ENCODE measurements at regions not wholly inside any gene's neighbourhood (a gene's known extent, or its start where the extent isn't known, plus 50 kb on each side); places are given as distances from the start of the nearest gene placed in this dataset.
A peak's percentile ranks its signal among the peaks of the same experiment; 100 is the strongest.
"Not testable (repeated sequence)": the region's sequence is repeated elsewhere in the genome, so short reads cannot be mapped to it uniquely, and the experiment has no call there.

- peak; percentile 76 for DNase-seq (ENCODE audit: low read depth, low spot score)
Observed at GRCh38 chr4:74505355-74505978, 60.5 kb downstream of the AREG start.

GRCh38 chr4:74509363-74509762, 64.4 kb downstream of the AREG start:
- DNase-seq (ENCODE audit: low read depth, low spot score), result not testable (repeated sequence)

GRCh38 chr4:74516303-74516702, 71.4 kb downstream of the AREG start:
- no peak for DNase-seq (ENCODE audit: low read depth, low spot score)

GRCh38 chr4:74517996-74518395, 73.1 kb downstream of the AREG start:
- no peak for DNase-seq (ENCODE audit: low read depth, low spot score)

GRCh38 chr4:74522251-74522991, 77.5 kb downstream of the AREG start:
- DNase-seq (ENCODE audit: low read depth, low spot score), result no peak

GRCh38 chr4:74523096-74523495, 78.2 kb downstream of the AREG start:
- no peak for DNase-seq (ENCODE audit: low read depth, low spot score)

- DNase-seq (ENCODE audit: low read depth, low spot score), result no peak
Observed at GRCh38 chr4:74524985-74525384, 80.0 kb downstream of the AREG start.

GRCh38 chr4:74527049-74527448, 82.1 kb downstream of the AREG start:
- no peak for DNase-seq (ENCODE audit: low read depth, low spot score)

- no peak for DNase-seq (ENCODE audit: low read depth, low spot score)
Observed at GRCh38 chr4:74528178-74528577, 83.2 kb downstream of the AREG start.

GRCh38 chr4:74529284-74530041, 84.5 kb downstream of the AREG start:
- no peak for DNase-seq (ENCODE audit: low read depth, low spot score)

GRCh38 chr4:74531963-74532794, 87.2 kb downstream of the AREG start:
- DNase-seq (ENCODE audit: low read depth, low spot score), result peak; percentile 64

GRCh38 chr4:74534121-74534520, 89.2 kb downstream of the AREG start:
- DNase-seq (ENCODE audit: low read depth, low spot score), result no peak

- no peak for DNase-seq (ENCODE audit: low read depth, low spot score)
Observed at GRCh38 chr4:74534936-74535335, 90.0 kb downstream of the AREG start.

- no peak for DNase-seq (ENCODE audit: low read depth, low spot score)
Observed at GRCh38 chr4:74535512-74535911, 90.6 kb downstream of the AREG start.

GRCh38 chr4:74536557-74536956, 91.6 kb downstream of the AREG start:
- DNase-seq (ENCODE audit: low read depth, low spot score), result no peak

GRCh38 chr4:74537459-74537858, 92.5 kb downstream of the AREG start:
- DNase-seq (ENCODE audit: low read depth, low spot score), result no peak

- DNase-seq (ENCODE audit: low read depth, low spot score), result peak; percentile 30
Observed at GRCh38 chr4:74539044-74539790, 94.3 kb downstream of the AREG start.

GRCh38 chr4:74540193-74540592, 95.3 kb downstream of the AREG start:
- DNase-seq (ENCODE audit: low read depth, low spot score), result no peak

- DNase-seq (ENCODE audit: low read depth, low spot score), result no peak
Observed at GRCh38 chr4:74541667-74542066, 96.7 kb downstream of the AREG start.

GRCh38 chr4:74543231-74543781, 98.4 kb downstream of the AREG start:
- no peak for DNase-seq (ENCODE audit: low read depth, low spot score)

- DNase-seq (ENCODE audit: low read depth, low spot score), result no peak
Observed at GRCh38 chr4:74543983-74544382, 99.0 kb downstream of the AREG start.

All from pulmonary artery endothelial cell (primary cell).